HG03045 (cell line): ENCODE measurements at regions not wholly inside any gene's neighbourhood (a gene's known extent, or its start where the extent isn't known, plus 50 kb on each side); places are given as distances from the start of the nearest gene placed in this dataset.
"Not testable (repeated sequence)": the region's sequence is repeated elsewhere in the genome, so short reads cannot be mapped to it uniquely, and the experiment has no call there.

ENCODE experiments used
- ATAC-seq: cut with Tn5 transposase; IDR thresholded peaks from one replicate; pipeline ENCODE4 v1.9.1; 2021; ENCODE audit warnings: mild to moderate bottlenecking, moderate library complexity; ENCODE audit not compliant: unreplicated experiment

DNA sequence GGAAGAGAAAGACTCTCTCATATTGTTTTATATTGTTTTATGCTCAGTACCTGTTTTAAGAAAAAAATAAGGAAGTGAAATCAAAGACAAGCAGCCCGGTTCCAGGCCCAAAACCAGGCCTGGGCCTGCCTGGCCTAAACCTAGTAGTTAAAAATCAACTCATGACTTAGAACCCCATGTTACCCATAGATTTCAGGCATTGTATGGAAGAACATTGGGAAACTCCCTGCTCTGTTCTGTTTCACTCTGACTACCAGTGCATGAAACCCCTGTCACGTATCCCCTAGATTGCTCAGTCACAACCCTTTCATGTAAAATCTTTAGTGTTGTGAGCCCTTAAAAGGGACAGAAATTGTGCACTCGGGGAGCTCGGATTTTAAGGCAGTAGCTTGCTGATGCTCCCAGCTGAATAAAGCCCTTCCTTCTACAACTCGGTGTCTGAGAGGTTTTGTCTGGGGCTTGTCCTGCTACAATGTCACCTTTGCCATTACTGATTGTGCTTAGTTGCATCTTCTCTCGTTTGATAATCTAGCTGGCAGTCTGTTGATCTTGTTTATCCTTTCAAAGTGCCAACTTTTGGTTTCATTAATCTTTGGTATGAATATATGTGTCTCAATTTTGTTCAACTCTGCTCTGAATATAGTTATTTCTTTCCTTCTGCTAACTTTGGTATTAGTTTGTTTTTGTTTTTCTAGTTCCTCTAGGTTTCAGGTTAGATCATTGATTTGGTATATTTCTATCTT, 842.8 kb upstream of the NDST4 start:
- not testable (repeated sequence) for ATAC-seq

DNA sequence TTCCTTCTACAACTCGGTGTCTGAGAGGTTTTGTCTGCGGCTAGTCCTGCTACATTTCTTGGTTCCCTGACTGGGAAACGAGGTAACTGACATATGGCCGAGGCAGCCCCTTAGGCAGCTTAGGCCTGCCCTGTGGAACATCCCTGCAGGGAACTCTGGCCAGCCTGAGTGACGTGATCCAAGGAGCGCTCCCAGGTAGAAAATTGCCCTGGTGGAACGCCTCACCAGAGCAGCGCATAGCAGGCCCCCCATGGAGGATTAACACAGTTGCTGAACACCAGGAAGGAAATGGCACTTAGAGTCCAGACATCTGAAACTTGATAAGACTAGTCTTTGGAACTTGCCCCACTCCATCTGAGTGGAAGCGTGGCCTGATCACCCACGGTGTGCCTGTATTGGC, 837.4 kb upstream of the NDST4 start:
- ATAC-seq: no peak

DNA sequence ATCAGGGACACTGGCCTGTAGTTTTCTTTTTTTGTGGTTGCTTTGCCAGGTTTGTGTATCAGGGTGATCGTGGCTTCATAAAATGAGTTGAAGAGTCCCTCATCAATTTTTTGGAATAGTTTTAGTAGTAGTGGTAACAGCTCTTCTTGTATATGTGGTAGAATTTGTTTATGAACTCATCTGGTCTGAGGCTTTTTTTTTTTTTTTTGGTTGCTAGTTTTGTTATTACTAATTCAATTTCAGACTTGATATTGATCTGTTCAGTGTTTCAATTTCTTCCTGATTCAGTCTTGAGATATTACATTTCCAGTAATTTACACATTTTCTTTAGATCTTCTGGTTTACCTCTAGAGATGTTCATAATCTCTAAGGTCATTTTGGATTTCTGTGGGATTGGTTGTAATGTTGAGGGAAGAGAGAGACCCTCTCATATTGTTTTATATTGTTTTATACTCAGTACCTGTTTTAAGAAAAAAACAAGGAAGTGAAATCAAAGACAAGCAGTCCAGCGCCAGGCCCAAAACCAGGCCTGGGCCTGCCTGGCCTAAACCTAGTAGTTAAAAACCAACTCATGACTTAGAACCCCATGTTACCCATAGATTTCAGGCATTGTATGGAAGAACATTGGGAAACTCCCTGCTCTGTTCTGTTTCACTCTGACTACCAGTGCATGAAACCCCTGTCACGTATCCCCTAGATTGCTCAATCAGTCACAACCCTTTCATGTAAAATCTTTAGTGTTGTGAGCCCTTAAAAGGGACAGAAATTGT, 836.7 kb upstream of the NDST4 start:
- peak; percentile 79 for ATAC-seq

DNA sequence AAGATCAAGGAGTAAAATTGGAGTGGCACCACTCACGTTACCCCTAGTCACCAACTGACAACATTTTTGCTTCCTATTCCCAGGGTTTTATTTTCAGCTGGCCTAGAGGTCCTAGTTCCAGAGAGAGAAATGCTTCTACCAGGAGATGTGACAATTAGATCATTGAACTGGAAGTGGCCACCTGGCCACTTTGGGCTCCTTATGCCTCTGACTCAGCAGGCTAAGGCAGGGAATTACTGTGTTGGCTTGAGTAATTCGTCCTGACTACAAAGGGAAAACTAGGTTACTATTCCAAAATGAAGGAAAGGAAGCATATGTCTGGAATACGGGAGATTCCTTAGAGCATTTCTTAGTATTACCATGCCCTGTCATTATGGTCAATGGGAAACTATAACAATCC, 831.6 kb upstream of the NDST4 start:
- no peak for ATAC-seq

DNA sequence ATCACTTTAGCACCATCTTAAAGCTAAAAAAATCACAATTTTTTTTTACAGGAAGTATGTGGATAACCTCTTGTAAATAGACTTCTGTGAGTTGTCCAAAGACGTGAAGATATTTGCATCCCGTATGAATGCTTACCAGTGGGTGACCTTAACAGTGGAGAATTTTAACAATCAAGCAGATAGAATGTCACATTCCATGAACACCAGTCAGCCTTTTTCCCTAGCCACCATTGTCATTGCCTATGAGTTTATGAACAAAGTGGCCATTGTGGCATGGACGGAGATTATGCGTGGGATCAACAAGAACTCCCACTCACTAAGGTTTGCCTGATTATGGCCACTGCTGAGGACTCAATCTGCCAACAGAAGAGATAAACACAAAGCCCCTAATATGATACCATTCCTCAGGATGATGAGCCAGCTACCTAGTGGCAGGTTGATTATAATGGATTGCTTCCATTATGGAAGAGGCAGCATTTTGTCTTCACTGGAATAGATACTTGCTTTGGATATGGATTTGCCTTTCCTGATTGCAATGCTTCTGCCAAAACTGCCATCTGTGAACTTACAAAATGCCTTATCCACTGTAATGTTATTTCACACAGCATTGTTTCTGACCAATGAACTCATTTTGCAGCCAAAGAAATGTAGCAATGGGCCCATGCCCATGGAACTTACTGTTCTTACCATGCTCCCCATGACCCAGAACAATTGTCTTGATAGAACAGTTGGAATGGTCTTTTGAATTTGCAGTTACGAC, 830.9 kb upstream of the NDST4 start:
- no peak for ATAC-seq

DNA sequence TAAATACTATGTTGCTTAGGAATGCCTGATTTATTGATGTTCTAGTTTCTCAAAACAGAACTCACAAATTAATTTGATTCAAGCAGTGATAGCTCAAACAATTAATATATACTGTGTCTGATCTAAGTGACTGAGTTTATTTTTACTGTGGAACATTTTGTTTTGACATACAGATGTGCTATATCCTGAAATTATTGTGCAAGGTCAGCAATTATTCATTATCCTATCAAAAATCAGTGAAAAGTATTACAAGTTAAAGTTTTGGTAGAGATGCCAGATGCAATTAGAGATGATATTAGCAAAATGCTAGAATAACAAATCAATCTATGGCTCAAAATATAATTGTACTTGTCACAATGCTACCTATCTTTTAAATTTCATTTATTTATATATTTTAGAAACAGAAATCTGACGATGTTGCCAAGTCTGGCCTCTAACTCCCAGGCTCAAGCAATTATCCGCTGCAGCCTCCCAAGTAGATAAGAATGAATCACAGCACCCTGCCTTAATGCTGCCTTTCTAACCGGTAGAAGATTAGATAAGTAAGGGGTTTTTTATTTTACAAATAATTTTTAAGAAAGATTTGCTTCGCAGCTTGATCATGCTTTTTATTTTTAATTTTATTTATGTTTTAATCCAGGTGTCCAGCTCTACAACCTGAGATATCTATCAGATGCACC, 825.5 kb upstream of the NDST4 start:
- no peak for ATAC-seq

DNA sequence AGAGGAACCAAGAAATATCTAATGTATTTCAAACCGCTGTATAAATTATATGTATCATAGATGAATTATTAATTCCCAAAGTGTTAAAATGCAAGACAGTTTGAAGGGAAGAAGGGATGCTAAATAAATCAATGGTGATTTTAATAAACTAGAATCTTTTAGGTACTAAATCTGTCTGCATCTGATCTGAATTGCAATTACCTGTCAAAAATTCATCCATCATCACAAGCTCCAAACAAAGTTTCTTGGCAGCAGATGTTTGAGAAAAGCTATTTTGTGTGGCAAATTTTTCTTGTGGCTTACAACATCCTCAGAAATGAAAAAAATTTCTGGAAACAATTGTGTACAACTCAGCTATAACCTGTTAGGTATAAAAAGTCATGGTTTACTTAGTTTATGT, 816.0 kb upstream of the NDST4 start:
- ATAC-seq: no peak

DNA sequence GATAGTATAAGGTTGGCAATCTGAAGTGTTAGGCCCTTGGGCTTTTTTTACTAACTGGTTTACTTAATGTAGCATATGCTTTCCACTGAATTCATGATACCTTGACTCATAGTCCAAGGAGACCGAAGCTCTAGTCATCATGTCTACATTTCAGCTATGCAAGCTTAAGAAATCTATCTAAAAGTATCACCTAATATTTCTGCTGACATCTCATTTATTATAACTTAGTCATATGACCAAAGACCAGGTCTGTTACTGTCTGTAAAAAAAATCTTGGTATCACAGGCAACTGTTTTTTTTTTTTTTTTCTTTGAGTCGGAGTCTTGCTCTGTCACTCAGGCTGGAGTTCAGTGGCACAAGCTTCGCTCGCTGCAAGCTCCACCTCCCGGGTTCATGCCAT, 814.0 kb upstream of the NDST4 start:
- no peak for ATAC-seq

DNA sequence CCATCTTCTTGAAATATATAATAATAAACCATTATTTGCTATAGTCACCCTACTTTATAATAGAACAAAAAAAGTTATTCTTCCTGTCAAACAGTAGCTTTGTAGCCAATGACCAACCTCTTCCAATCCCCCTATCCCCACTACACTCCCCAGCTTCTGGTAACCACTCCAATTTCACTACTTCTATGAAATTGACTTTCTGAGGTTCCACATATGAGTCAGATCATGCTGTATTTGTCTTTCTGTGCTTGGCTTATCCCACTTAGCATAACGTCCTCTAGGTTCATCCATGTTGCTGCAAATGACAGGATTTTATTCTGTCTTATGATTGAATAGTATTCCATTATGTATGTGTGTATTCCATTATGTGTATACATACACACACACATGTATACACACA, 809.7 kb upstream of the NDST4 start:
- peak; percentile 76 for ATAC-seq

DNA sequence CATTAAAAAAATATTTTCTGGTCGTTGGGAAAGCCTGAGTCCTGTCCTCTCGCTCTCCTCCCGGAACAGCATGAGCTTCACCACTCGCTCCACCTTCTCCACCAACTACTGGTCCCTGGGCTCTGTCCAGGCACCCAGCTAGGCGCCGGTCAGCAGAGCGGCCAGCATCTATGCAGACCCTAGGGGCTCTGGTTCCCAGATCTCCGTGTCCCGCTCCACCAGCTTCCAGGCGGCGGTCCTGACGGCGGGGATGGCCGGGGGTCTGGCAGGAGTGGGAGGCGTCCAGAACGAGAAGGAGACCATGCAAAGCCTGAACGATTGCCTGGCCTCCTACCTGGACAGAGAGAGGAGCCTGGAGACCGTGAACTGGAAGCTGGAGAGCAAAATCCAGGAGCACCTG, 807.2 kb upstream of the NDST4 start:
- no peak for ATAC-seq

DNA sequence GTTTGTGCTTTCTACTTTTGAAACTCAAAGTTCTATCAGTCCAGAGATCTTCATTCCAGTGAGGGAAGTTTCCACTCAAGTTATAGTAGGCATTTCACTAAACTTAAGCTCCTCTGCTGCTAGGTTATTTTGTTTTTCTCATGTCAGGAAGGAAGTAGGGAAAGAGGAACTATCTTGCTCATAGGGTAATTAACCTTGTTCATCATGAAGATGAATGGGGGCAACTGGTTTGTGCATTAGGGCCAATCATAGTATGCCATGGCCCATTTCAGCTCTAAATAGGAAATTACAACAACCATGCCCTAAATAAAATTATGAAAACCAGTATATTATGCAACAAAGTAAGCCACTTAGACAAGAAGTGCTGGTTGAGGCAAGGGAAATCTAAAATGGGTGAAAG, 804.7 kb upstream of the NDST4 start:
- ATAC-seq: no peak

DNA sequence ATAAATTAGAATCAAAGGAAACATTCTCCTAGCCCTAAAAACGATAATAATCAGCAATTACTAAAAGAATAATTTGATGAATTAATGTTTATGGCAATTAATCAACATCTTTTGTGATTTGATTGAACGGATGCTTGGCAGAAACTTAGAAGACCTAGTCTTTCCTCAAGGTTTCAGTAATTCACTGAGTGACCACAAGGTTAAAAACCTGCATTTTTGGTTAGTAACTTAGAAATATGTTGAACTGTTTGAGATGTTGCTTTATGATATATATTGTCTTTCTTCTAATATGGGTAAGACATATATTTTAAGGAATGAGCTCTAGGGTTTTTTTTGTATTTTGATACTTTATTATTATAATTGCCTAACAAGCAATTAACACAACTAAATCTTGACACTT, 793.0 kb upstream of the NDST4 start:
- ATAC-seq: no peak

DNA sequence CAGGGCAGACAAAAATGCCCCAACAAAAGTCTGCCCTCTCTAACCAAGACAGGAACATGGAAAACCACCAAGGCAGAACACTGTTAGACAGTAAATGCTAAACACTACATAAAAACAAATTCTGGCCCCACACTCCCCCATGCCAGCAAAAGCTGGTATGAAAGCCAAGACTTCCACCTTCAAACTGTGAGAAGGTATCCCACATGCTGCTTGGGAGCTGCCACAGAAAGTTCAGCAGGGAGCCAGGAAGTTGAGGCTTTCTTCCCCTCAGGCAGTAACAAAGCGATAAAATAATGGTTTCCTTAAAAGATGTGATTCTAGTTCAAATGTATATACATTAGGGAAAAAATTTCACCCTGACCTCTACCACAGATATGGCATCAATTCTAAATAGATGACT, 770.4 kb upstream of the NDST4 start:
- no peak for ATAC-seq

DNA sequence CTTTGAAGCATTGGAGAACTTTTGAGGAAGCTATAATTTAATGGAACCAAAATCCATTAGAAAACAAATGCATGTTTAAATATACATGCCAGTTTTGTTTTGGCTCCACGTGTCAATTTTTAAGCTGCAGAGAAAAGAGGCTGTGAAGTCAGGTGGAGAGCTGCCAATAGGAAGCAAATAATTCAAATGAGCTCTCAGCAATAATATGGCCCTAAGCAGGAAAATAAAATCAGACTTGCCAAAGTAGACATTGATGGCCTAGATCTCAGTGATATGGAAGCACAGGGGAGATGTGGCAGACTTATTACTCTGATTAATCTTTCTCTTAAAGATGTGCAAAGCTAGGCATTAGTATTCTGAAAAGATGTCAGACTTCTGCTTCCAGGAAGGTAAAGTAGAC, 769.8 kb upstream of the NDST4 start:
- no peak for ATAC-seq

DNA sequence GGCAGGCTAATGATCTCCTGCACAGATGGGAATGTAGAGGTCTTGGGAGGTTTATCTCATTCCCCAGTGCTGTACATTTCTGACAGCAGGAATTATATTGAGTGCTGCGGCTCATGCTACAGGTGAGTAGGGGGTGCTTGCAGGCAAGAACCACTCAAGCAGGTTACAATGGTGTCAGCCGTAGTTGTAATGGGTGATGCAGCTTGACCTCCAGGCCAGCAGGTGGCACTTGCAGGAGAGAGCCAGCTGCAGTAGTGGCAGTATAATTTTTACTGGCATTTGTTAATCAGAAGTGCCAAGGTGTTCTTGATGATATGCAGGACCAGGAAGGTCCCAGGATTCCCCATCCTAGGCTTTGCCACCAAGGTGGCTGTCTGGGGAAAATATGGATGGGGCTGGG, 759.6 kb upstream of the NDST4 start:
- no peak for ATAC-seq

DNA sequence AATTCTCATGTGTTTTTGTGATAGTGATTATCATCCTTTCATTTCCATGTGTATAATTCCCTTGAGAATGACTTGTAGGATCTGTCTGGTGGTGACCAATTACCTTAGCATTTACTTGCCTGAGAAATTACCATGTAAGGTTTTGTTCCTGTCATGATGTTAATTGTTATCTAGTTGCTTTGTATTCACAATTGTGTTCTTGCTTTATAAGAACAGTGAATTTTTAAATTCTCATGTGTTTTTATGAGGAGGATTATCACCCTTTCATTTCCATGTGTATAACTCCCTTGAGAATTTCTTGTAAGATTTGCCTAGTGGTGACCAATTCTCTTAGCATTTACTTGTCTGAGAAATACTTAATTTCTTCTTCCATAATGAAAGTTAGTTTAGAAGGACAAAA, 758.2 kb upstream of the NDST4 start:
- ATAC-seq: no peak

DNA sequence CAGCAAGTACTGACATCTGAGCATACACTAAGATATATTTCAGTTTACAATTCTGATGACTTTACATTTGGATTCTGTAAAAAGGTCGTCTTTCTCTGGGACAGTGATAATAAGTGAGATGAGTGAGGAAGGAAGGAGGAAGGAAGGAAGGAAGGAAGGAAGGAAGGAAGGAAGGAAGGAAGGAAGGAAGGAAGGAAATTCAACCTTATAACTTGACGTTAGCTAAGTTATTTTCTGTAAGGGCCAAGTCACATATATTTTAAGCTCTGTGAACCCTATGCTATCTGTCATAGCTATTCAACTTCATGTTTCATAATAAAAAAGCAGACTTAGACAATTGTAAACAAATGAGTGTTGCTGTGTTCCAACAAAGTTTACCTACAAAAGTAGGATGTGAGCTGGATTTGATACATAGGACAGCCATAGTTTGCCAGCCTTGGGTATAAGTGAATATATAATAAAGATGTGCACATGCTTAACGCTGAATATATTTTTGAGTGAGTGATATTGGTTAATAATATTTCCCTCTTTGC, 753.0 kb upstream of the NDST4 start:
- ATAC-seq: no peak

DNA sequence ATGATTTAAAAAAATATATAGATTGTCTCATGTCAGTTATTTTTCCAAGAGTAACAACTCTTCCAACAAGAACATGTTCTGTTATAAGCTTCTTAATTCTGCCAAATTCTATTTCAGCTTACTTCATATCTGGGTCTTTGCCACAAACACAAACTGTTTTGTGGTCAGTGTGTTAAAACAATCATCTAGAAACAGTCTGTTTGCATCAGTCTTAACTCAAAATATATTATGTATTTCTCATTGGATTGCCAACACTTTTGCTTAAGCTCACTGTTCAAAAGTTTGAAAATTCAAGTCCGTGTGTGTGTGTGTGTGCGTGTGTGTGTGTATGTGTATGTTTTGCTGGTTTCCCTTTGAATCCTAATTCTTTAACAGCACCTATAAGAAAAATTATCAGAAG, 752.3 kb upstream of the NDST4 start:
- no peak for ATAC-seq

DNA sequence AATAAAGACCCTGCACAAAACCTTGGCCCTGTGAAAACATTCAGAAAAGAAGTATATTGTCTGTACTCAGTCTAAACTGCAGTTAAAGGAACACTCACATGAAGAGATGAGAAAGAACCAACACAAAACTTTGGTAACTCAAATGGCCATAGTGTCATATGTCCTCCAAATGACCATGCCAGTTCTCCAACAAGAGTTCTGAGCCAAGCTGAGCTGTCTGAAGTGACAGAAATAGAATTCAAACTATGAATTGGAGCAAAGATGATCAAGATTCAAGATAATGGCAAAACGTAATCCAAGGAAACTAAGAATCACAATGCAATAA, 739.3 kb upstream of the NDST4 start:
- ATAC-seq: no peak

DNA sequence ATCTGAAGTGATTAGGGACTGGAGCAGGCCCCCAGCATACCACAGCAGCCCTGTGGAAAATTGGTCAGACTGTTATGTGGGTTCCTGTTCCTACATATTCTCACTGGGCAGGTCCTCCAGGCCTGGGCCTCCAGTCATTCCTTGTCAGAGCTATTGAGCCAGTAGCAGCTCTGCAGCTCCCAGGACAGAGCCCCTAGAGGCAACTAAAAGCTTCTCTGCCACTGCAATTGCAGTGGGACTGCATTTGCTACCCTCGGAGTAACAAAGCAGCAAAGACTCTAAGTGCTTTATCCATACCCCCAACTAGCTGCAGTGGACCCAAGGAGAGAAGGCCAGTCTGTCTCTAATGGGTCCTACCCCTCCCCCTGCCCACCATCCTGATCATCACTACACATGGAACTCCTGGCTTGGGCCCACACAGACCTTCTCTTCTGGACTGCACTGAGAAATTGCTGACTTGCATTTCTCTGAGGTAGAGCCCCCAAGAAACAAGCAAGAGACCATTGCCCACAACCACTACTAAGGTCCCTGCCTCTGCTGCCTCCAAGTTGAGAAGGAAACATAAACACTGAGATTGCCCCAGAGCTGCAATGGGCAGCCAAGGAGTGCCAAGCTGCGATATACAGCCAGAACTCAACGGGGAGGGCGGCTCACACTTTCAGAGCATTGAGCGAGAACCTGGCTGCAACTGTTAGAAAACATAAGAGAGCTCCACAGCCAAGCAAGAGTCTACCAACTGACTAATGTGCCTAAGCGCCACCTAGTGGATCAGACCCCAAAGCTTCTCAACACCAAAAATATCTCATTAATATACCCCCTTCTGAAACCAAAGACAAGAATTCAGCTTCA, 738.7 kb upstream of the NDST4 start:
- peak; percentile 79 for ATAC-seq
